Peyer's patch (tissue), 4 donors: ENCODE measurements at regions not wholly inside any gene's neighbourhood (a gene's known extent, or its start where the extent isn't known, plus 50 kb on each side); places are given as distances from the start of the nearest gene placed in this dataset.

Experiments used
- DNase-seq, 3 donors: peaks; one replicate each; pipeline ENCODE4 v3.0.0-alpha.2; 2017 to 2019
- H3K27ac ChIP-seq, 4 donors: fragments of 200-600 bp; sonication (generic); one replicate each; pipeline ENCODE4 v1.5.1; 2016 to 2019
- H3K27me3 ChIP-seq, 2 donors: fragments of 200-600 bp; sonication (generic); one replicate each; pipeline ENCODE4 v1.5.1; 2019
- H3K36me3 ChIP-seq, 3 donors: fragments of 200-600 bp; sonication (generic); one replicate each; pipeline ENCODE4 v1.5.1; 2016 to 2019
- H3K4me1 ChIP-seq, 4 donors: fragments of 200-600 bp; sonication (generic); one replicate each; pipeline ENCODE4 v1.5.1; 2016 to 2019
- H3K4me3 ChIP-seq, 4 donors: fragments of 200-600 bp; sonication (generic); 1 replicate in 3 of 4; 2 replicates in 1 of 4; pipeline ENCODE4 v1.5.1; 2016 to 2019; ENCODE audit warnings: mild to moderate bottlenecking in 1 of 4
- H3K9me3 ChIP-seq, 4 donors: fragments of 200-600 bp; sonication (generic); one replicate each; pipeline ENCODE4 v1.5.1; 2016 to 2019; ENCODE audit warnings: mild to moderate bottlenecking in 1 of 4
- POLR2A ChIP-seq, 2 donors: fragments of 450-650 bp; IDR thresholded peaks; one replicate each; pipeline ENCODE4 v1.5.1; 2017; ENCODE audit warnings: antibody characterized with exemption in 2 of 2, mild to moderate bottlenecking in 2 of 2, moderate library complexity in 2 of 2
- TF ChIP-seq, protein P1 (sequence below), 6 experiments: fragments of 450-650 bp in 4 of 6; fragments of 200-600 bp in 2 of 6; sonication (generic) in 1 of 6; IDR thresholded peaks; one replicate each; pipeline ENCODE4 v1.5.1; 2017 to 2019; ENCODE audit warnings: antibody characterized with exemption in 6 of 6, mild to moderate bottlenecking in 3 of 6, moderate library complexity in 1 of 6

GRCh38 chr5:3341446-3342240 is 254.0 kb upstream of the IRX1 start:
- Histone ChIP-seq H3K4me1 (no peaks in the 10 kb centered on the region), H3K27ac (no peak overlapping the region), H3K36me3 (no peaks in the 10 kb centered on the region), H3K9me3 (no peaks in the 10 kb centered on the region), H3K4me3 (no peak overlapping the region), H3K27me3 (no peaks in the 10 kb centered on the region)
- TF ChIP-seq POLR2A (IDR thresholded peaks at IDR 0.05): no peak
- TF ChIP-seq, protein P1, sequence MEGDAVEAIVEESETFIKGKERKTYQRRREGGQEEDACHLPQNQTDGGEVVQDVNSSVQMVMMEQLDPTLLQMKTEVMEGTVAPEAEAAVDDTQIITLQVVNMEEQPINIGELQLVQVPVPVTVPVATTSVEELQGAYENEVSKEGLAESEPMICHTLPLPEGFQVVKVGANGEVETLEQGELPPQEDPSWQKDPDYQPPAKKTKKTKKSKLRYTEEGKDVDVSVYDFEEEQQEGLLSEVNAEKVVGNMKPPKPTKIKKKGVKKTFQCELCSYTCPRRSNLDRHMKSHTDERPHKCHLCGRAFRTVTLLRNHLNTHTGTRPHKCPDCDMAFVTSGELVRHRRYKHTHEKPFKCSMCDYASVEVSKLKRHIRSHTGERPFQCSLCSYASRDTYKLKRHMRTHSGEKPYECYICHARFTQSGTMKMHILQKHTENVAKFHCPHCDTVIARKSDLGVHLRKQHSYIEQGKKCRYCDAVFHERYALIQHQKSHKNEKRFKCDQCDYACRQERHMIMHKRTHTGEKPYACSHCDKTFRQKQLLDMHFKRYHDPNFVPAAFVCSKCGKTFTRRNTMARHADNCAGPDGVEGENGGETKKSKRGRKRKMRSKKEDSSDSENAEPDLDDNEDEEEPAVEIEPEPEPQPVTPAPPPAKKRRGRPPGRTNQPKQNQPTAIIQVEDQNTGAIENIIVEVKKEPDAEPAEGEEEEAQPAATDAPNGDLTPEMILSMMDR (IDR thresholded peaks at IDR 0.05): no peak
- DNase-seq: peak in 1 of 3 donors; percentile 39

DNA sequence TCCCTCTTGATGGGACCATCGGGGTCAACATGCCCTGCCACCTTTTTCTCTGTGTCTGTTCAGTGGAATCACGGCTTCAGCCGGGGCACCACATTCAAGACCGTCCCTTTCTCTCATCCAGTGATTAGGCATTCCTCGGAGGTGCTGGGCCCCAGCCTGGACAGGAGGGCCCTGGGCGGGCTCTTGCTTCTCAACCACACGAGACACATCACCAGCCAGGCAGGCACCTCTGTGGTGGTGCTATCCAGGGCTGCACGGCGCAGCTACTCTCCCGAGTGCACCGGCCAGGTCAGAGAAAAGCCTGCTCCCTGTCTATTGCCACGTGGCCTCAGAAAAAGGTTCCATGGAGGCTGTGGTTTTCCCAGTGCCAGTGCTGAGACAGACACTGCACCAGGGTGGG is 255.2 kb upstream of the IRX1 start:
- H3K4me1 ChIP-seq: no peaks in the 10 kb centered on the region
- no peaks in the 10 kb centered on the region for H3K36me3 ChIP-seq
- no peaks in the 10 kb centered on the region for H3K27me3 ChIP-seq
- no peak for TF ChIP-seq POLR2A (IDR thresholded peaks at IDR 0.05)
- TF ChIP-seq, protein P1 (IDR thresholded peaks at IDR 0.05): no peak
- DNase-seq: peak in 1 of 3 donors; percentile 40
- H3K4me3 ChIP-seq: no peak overlapping the region
- H3K27ac ChIP-seq: no peak overlapping the region
- H3K9me3 ChIP-seq: no peaks in the 10 kb centered on the region

DNA sequence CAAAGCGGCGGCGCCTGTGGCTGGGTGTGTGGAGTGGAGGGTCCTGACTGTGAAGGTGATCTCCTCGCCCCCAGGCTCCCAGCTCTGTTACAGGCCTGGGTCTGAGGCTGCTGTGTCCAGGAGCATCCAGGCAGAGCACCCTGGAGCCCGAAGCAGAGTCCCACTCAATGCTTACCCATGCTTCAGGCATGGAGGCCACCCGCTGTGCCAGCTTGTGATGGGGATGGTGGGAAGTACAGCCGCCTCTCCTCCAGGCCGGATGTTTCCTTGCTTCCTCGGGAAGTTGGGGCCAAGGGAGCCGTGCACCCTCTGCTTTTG is 255.9 kb upstream of the IRX1 start:
- Histone ChIP-seq H3K9me3 (no peaks in the 10 kb centered on the region), H3K27me3 (no peaks in the 10 kb centered on the region), H3K4me1 (no peaks in the 10 kb centered on the region), H3K36me3 (no peaks in the 10 kb centered on the region), H3K27ac (no peak overlapping the region), H3K4me3 (no peak overlapping the region)
- DNase-seq: peak in 1 of 3 donors; percentile 13
- no peak for TF ChIP-seq POLR2A (IDR thresholded peaks at IDR 0.05)
- TF ChIP-seq, protein P1 (IDR thresholded peaks at IDR 0.05): no peak

DNA sequence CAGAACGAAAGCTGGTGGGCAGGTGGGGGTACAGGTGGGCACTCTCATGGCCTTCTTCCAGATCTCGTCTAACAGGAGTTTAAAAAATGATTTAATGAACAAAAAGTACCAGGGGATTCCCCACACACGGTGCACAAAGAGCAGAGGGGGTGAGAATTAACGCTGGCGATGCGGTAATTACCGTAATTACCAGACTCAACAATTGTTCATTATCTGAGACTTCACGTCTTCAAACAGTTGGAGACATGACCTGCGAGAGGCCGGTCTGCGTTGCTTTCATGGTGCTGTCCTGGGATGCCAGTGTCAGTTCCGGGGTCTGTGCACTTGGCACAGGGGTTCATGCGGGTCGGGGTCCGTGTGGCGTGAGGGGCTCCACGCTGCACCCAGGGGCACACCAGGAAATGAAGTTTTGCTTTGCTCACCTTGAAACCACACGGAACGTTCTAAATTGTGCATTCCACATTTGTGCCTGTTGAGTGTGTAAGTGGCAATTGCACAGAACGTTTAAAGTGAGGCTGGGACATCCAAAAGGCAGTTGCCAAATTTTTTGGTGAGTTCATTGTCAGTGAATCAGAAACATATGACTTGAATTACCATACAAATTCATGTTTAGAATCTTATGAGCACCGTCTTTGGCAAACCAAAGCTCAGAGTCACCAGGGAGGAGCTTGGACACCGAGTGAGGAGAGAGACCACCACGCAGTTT is 256.4 kb upstream of the IRX1 start:
- no peaks in the 10 kb centered on the region for H3K27me3 ChIP-seq
- no peak for TF ChIP-seq POLR2A (IDR thresholded peaks at IDR 0.05)
- TF ChIP-seq, protein P1 (IDR thresholded peaks at IDR 0.05): no peak
- H3K9me3 ChIP-seq: no peaks in the 10 kb centered on the region
- H3K4me1 ChIP-seq: no peaks in the 10 kb centered on the region
- no peak overlapping the region for H3K4me3 ChIP-seq
- H3K36me3 ChIP-seq: no peaks in the 10 kb centered on the region
- DNase-seq: peak in 1 of 3 donors; percentile 36
- H3K27ac ChIP-seq: no peak overlapping the region

DNA sequence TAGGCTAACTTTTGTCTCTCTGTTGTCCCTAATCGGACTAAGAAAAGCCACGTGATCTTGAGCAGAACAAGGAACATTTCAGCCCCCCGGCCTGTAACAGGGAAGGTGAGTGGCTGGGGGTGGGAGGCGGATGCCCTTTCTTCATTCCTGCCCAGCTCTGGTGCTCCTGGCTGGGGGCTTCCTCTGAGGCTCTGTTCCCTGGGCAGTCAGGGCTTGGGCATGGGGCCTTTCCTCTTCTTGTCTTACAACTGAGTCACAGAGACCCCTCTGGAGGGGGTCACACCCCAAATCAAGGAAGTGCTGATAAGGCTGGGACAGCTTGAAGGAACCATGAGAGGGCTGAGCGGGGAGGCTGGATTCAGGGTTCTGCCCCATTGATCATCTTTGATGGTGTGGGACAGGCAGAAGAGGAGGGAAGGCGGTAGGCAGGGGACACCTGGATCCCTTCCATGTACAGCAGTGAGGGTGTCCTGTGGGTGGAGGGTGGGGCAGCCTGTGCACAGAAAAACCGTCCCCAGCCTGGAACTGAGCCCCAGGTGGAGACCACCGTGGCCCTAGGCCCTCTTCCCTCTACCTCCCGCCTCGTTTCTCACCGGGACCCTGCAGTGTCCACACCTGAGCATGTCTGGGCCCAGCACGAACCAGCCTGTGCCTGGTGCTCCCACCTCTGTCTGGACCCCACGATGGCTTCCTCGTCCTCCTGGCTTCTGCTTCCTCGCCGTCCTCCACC is 257.7 kb upstream of the IRX1 start:
- TF ChIP-seq, protein P1 (IDR thresholded peaks at IDR 0.05): no peak
- TF ChIP-seq POLR2A (IDR thresholded peaks at IDR 0.05): no peak
- Histone ChIP-seq H3K36me3 (no peaks in the 10 kb centered on the region), H3K9me3 (no peaks in the 10 kb centered on the region), H3K4me1 (no peaks in the 10 kb centered on the region), H3K4me3 (no peak overlapping the region), H3K27ac (no peak overlapping the region), H3K27me3 (no peaks in the 10 kb centered on the region)
- peak in 1 of 3 donors; percentile 24 for DNase-seq
